ENCODE measurements at regions not wholly inside any gene's neighbourhood (a gene's known extent, or its start where the extent isn't known, plus 50 kb on each side); places are given as distances from the start of the nearest gene placed in this dataset.

DNA sequence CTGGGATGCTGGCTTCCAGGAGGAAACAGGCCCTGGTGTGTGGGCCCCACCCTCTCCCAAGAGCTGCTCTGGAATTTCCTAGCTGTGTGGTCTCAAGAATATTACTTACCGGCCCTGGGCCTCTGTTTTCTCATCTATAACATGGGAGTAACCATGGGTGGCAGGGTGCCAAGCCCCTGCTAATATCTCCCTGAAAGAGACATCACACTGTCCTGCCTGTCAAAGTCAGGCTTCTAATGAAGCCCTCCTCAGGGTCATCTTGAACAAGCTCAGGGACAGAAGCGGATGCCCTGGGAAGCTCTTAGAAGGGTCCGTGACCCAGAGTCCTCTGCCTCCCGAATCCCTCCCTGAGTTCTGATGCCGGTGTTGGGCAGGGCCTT, 173.2 kb upstream of the HDAC4 start:
- TF ChIP-seq EZH2 (IDR thresholded peaks at IDR 0.05) (no peak), EZH2phosphoT487 (IDR thresholded peaks at IDR 0.05) (no peak)
- TF ChIP-seq, protein P1, sequence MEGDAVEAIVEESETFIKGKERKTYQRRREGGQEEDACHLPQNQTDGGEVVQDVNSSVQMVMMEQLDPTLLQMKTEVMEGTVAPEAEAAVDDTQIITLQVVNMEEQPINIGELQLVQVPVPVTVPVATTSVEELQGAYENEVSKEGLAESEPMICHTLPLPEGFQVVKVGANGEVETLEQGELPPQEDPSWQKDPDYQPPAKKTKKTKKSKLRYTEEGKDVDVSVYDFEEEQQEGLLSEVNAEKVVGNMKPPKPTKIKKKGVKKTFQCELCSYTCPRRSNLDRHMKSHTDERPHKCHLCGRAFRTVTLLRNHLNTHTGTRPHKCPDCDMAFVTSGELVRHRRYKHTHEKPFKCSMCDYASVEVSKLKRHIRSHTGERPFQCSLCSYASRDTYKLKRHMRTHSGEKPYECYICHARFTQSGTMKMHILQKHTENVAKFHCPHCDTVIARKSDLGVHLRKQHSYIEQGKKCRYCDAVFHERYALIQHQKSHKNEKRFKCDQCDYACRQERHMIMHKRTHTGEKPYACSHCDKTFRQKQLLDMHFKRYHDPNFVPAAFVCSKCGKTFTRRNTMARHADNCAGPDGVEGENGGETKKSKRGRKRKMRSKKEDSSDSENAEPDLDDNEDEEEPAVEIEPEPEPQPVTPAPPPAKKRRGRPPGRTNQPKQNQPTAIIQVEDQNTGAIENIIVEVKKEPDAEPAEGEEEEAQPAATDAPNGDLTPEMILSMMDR (IDR thresholded peaks at IDR 0.05): no peak

All from neural progenitor cell (in vitro differentiated cells).